ENCODE measurements at regions not wholly inside any gene's neighbourhood (a gene's known extent, or its start where the extent isn't known, plus 50 kb on each side); places are given as distances from the start of the nearest gene placed in this dataset.

GRCh38 chr12:93163260-93164036 is 214.3 kb upstream of the NUDT4 start:
- TF ChIP-seq CTCF (IDR thresholded peaks at IDR 0.05 in 2 of 3, conservative IDR thresholded peaks at IDR 0.05 in 1 of 3; ENCODE audit: borderline replicate concordance in 1 of 3, insufficient read depth in 1 of 3, low read depth in 2 of 3, low read length in 2 of 3) (no peak), EZH2 (IDR thresholded peaks at IDR 0.05) (no peak), ZBTB33 (IDR thresholded peaks at IDR 0.05; ENCODE audit: extremely low read depth, insufficient replicate concordance, low read length) (no peak), CEBPB (IDR thresholded peaks at IDR 0.05; ENCODE audit: low read depth) (no peak), EGR1 (IDR thresholded peaks at IDR 0.05; ENCODE audit: low read depth) (no peak)
- TF ChIP-seq, protein P1, sequence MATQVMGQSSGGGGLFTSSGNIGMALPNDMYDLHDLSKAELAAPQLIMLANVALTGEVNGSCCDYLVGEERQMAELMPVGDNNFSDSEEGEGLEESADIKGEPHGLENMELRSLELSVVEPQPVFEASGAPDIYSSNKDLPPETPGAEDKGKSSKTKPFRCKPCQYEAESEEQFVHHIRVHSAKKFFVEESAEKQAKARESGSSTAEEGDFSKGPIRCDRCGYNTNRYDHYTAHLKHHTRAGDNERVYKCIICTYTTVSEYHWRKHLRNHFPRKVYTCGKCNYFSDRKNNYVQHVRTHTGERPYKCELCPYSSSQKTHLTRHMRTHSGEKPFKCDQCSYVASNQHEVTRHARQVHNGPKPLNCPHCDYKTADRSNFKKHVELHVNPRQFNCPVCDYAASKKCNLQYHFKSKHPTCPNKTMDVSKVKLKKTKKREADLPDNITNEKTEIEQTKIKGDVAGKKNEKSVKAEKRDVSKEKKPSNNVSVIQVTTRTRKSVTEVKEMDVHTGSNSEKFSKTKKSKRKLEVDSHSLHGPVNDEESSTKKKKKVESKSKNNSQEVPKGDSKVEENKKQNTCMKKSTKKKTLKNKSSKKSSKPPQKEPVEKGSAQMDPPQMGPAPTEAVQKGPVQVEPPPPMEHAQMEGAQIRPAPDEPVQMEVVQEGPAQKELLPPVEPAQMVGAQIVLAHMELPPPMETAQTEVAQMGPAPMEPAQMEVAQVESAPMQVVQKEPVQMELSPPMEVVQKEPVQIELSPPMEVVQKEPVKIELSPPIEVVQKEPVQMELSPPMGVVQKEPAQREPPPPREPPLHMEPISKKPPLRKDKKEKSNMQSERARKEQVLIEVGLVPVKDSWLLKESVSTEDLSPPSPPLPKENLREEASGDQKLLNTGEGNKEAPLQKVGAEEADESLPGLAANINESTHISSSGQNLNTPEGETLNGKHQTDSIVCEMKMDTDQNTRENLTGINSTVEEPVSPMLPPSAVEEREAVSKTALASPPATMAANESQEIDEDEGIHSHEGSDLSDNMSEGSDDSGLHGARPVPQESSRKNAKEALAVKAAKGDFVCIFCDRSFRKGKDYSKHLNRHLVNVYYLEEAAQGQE (IDR thresholded peaks at IDR 0.05; ENCODE audit: low read depth), result no peak
- TF ChIP-seq, protein P2, sequence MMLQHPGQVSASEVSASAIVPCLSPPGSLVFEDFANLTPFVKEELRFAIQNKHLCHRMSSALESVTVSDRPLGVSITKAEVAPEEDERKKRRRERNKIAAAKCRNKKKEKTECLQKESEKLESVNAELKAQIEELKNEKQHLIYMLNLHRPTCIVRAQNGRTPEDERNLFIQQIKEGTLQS (IDR thresholded peaks at IDR 0.05), result no peak
